ENCODE measurements at regions not wholly inside any gene's neighbourhood (a gene's known extent, or its start where the extent isn't known, plus 50 kb on each side); places are given as distances from the start of the nearest gene placed in this dataset.

DNA sequence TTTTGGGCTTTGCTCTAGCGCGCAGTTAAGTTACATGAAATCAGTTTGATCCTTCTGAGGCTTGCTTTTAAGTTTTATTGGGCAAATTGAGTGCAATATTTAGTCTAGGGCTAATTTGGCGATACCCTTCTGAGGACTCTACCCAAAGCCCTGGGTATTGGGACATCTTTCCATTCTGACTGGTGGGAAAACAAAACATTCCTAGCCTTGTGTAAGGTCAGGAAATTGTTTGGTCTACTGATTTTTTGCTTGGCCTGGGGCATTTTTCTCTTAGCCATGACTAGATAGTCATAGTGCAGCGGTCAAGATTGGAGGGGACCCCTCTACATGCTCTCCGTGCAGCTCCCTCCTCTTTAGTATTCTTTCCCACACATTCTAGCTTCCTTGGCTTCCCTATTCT lies 189.6 kb upstream of the PTGFR start:
- TF ChIP-seq, protein P1, sequence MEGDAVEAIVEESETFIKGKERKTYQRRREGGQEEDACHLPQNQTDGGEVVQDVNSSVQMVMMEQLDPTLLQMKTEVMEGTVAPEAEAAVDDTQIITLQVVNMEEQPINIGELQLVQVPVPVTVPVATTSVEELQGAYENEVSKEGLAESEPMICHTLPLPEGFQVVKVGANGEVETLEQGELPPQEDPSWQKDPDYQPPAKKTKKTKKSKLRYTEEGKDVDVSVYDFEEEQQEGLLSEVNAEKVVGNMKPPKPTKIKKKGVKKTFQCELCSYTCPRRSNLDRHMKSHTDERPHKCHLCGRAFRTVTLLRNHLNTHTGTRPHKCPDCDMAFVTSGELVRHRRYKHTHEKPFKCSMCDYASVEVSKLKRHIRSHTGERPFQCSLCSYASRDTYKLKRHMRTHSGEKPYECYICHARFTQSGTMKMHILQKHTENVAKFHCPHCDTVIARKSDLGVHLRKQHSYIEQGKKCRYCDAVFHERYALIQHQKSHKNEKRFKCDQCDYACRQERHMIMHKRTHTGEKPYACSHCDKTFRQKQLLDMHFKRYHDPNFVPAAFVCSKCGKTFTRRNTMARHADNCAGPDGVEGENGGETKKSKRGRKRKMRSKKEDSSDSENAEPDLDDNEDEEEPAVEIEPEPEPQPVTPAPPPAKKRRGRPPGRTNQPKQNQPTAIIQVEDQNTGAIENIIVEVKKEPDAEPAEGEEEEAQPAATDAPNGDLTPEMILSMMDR (IDR thresholded peaks at IDR 0.05), result no peak
- TF ChIP-seq POLR2A (IDR thresholded peaks at IDR 0.05), result no peak

Measured in testis (tissue), 2 donors.